ENCODE measurements at regions not wholly inside any gene's neighbourhood (a gene's known extent, or its start where the extent isn't known, plus 50 kb on each side); places are given as distances from the start of the nearest gene placed in this dataset.

GRCh38 chr4:110780538-110780937 lies 157.7 kb upstream of the PITX2 start:
- DNase-seq, result no peak

GRCh38 chr4:110781944-110782343 lies 159.1 kb upstream of the PITX2 start:
- DNase-seq, result no peak

- no peak for DNase-seq
These were observed 164.2 kb upstream of the PITX2 start for GRCh38 chr4:110787109-110787508.

GRCh38 chr4:110787707-110788106 lies 164.8 kb upstream of the PITX2 start:
- no peak for DNase-seq

- no peak for DNase-seq
These were observed 165.4 kb upstream of the PITX2 start for GRCh38 chr4:110788302-110788701.

GRCh38 chr4:110792036-110792435 lies 169.2 kb upstream of the PITX2 start:
- DNase-seq, result no peak

GRCh38 chr4:110793381-110793801 lies 170.5 kb upstream of the PITX2 start:
- DNase-seq, result no peak

GRCh38 chr4:110793890-110794554 lies 171.1 kb upstream of the PITX2 start:
- no peak for DNase-seq

- DNase-seq, result no peak
These were observed 173.1 kb upstream of the PITX2 start for GRCh38 chr4:110795971-110796370.

- DNase-seq, result no peak
These were observed 174.6 kb upstream of the PITX2 start for GRCh38 chr4:110797486-110797885.

GRCh38 chr4:110798687-110799086 lies 175.8 kb upstream of the PITX2 start:
- no peak for DNase-seq

GRCh38 chr4:110799211-110799610 lies 176.3 kb upstream of the PITX2 start:
- no peak for DNase-seq

GRCh38 chr4:110801591-110801990 lies 178.7 kb upstream of the PITX2 start:
- DNase-seq, result no peak

- DNase-seq, result no peak
These were observed 185.5 kb upstream of the PITX2 start for GRCh38 chr4:110808351-110808878.

- no peak for DNase-seq
These were observed 193.1 kb upstream of the PITX2 start for GRCh38 chr4:110815950-110816349.

GRCh38 chr4:110816367-110816766 lies 193.5 kb upstream of the PITX2 start:
- DNase-seq, result no peak

GRCh38 chr4:110821186-110821585 lies 198.3 kb upstream of the PITX2 start:
- DNase-seq, result no peak

- DNase-seq, result no peak
These were observed 200.4 kb upstream of the PITX2 start for GRCh38 chr4:110823251-110823650.

- no peak for DNase-seq
These were observed 201.5 kb upstream of the PITX2 start for GRCh38 chr4:110824344-110824743.

- DNase-seq, result no peak
These were observed 203.8 kb upstream of the PITX2 start for GRCh38 chr4:110826656-110827055.

GRCh38 chr4:110830461-110830860 lies 207.6 kb upstream of the PITX2 start:
- no peak for DNase-seq

GRCh38 chr4:110837896-110838450 lies 215.1 kb upstream of the PITX2 start:
- DNase-seq, result no peak

- no peak for DNase-seq
These were observed 217.4 kb upstream of the PITX2 start for GRCh38 chr4:110840221-110840654.

- no peak for DNase-seq
These were observed 225.9 kb upstream of the PITX2 start for GRCh38 chr4:110848787-110849186.

GRCh38 chr4:110849461-110849860 lies 226.6 kb upstream of the PITX2 start:
- no peak for DNase-seq
